RWPE2 (cell line): ENCODE measurements at regions not wholly inside any gene's neighbourhood (a gene's known extent, or its start where the extent isn't known, plus 50 kb on each side); places are given as distances from the start of the nearest gene placed in this dataset.

Experiments used
- ATAC-seq: fragments of 200-7000 bp; cut with Tn5 transposase; 3 replicates; pipeline ENCODE4 v1.9.1; 2021; ENCODE audit warnings: low read depth
- DNase-seq: peaks from one replicate; pipeline ENCODE4 v3.0.0-alpha.2; 2020; ENCODE audit warnings: low spot score
- H3K27ac ChIP-seq: fragments of 450-650 bp; 2 replicates; pipeline ENCODE4 v1.5.1; 2017; ENCODE audit warnings: mild to moderate bottlenecking; ENCODE audit not compliant: poor library complexity, severe bottlenecking
- H3K27me3 ChIP-seq: fragments of 250-450 bp; sonication (Bioruptor Pico); 2 replicates; pipeline ENCODE4 v1.5.1; 2021; ENCODE audit warnings: mild to moderate bottlenecking, moderate library complexity; ENCODE audit not compliant: insufficient read depth, poor library complexity, severe bottlenecking
- H3K36me3 ChIP-seq: fragments of 250-450 bp; sonication (Bioruptor Pico); 2 replicates; pipeline ENCODE4 v1.5.1; 2020; ENCODE audit warnings: low read depth, mild to moderate bottlenecking, moderate library complexity
- H3K4me1 ChIP-seq: fragments of 250-450 bp; sonication (Bioruptor Pico); 2 replicates; pipeline ENCODE4 v1.5.1; 2021; ENCODE audit warnings: mild to moderate bottlenecking, moderate library complexity; ENCODE audit not compliant: insufficient read depth, poor library complexity, severe bottlenecking
- H3K4me3 ChIP-seq: fragments of 250-450 bp; sonication (Bioruptor Pico); 2 replicates; pipeline ENCODE4 v1.5.1; 2021; ENCODE audit warnings: mild to moderate bottlenecking, moderate library complexity; ENCODE audit not compliant: severe bottlenecking
- H3K9me3 ChIP-seq: fragments of 250-450 bp; sonication (Bioruptor Pico); 2 replicates; pipeline ENCODE4 v1.5.1; 2021; ENCODE audit warnings: mild to moderate bottlenecking, moderate library complexity; ENCODE audit not compliant: severe bottlenecking
- TF ChIP-seq, protein P1 (sequence below): fragments of 450-650 bp; IDR thresholded peaks from one replicate; pipeline ENCODE4 v1.5.1; 2017; ENCODE audit warnings: mild to moderate bottlenecking, moderate library complexity; ENCODE audit not compliant: poor library complexity, severe bottlenecking

DNA sequence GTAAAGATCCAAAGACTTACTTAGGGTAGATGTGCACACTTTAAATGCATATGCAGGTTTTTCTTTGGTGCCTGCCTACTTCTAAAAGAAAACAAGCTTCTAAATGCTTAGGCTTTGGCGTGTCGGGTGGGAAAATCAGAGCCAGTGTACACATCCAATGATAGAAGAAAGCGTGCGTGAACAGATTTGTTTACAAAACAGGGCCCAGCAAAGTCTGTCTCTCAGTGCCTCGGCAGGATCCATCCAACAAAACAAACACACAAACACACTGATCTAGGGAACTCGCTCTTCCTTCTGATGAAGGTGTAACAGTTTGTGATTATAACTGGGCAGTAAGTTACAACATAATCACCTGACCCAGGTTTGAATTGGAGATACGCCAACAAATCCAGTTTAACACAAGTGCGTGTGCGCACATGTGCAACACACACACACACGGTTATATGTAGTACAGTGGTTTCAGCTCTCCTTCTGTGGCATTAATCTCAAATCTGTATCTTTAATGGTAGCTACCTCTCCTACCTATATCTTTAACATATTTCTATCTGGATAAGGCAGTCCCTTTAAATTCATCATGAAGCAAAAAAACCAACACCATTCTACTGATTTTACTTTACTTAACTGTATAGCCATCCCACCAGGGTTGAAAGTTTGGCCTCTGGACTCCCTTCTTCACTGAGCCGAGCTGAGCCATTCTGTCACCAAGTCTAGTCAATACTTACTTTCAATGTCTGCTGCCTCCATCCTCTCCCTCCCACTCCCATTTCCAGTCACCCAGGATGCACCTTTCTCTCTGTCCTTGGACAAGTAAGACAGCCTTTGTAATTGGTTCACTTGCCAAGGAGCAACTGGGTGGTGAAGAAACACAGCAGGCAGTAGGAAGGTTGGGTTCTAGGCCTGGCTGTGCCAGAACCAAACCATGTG, 184.4 kb upstream of the KLF14 start:
- peaks cover 9% of the 10 kb centered on the region for H3K36me3 ChIP-seq
- H3K27ac ChIP-seq = peak overlapping the region; percentile 100
- no peak for DNase-seq
- no peak for ATAC-seq
- no peak overlapping the region for H3K4me3 ChIP-seq
- H3K4me1 ChIP-seq = peaks cover 60% of the 10 kb centered on the region
- no peaks in the 10 kb centered on the region for H3K9me3 ChIP-seq
- H3K27me3 ChIP-seq = no peaks in the 10 kb centered on the region
- TF ChIP-seq, protein P1, sequence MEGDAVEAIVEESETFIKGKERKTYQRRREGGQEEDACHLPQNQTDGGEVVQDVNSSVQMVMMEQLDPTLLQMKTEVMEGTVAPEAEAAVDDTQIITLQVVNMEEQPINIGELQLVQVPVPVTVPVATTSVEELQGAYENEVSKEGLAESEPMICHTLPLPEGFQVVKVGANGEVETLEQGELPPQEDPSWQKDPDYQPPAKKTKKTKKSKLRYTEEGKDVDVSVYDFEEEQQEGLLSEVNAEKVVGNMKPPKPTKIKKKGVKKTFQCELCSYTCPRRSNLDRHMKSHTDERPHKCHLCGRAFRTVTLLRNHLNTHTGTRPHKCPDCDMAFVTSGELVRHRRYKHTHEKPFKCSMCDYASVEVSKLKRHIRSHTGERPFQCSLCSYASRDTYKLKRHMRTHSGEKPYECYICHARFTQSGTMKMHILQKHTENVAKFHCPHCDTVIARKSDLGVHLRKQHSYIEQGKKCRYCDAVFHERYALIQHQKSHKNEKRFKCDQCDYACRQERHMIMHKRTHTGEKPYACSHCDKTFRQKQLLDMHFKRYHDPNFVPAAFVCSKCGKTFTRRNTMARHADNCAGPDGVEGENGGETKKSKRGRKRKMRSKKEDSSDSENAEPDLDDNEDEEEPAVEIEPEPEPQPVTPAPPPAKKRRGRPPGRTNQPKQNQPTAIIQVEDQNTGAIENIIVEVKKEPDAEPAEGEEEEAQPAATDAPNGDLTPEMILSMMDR = no peak

DNA sequence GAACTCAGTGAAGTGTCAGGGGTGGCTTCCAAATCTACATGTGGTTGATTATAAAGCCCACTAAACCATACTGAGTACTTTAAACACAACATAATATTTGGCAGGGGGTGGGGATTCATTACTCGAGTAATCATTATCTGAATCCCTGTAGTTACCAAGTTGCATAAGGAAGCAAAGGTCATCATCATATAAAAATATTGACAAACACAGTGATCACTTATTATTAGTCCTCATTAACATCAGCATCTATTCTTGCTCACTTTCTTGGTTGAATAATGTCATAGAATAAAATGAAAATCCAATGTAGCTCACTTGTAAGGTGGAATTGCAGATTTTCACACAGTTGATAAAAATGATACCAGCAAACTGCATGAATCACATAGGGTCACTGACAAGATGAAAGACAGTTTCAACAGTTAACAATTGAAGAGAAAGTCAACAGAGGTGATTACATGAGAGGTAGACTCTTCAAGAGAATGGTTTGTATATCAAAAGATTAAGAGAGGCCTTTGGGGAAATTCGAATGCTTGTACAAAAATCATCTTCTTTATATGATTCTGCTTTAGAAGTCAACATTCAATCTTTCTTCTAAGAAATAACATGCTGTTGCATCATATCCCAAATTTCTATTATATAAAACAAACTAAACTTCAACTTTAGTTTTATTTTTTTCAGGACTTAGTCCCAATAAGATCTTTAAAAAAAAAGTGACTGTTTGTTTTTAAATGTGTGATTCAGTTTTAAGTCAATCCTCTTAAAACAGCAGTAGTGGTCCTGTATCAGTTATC, 185.5 kb upstream of the KLF14 start:
- H3K27ac ChIP-seq = peak overlapping the region; percentile 100
- TF ChIP-seq, protein P1 = no peak
- DNase-seq (no peak), ATAC-seq (no peak)
- peaks cover 12% of the 10 kb centered on the region for H3K36me3 ChIP-seq
- no peak overlapping the region for H3K4me3 ChIP-seq
- H3K9me3 ChIP-seq = no peaks in the 10 kb centered on the region
- no peaks in the 10 kb centered on the region for H3K27me3 ChIP-seq
- H3K4me1 ChIP-seq = peaks cover 51% of the 10 kb centered on the region

DNA sequence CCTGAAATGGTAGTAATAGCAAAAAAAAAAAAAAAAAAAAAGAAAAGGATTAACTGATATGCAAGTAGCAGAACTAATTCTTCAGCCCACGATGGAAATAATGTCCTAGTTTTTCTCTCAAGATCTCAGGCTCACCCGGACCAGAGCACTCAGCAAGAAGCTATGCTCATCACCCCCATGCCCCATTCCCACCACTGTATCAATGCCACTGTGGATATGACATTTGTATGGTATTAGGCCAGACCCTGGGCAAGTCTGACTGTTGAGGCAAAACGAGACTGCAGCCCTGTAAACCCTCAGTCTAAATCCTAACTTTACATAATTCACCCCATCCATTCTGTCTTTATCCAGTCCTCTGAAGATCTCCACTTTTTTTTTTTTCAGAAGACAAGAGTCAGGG, 186.1 kb upstream of the KLF14 start:
- Histone ChIP-seq H3K4me1 (peaks cover 45% of the 10 kb centered on the region), H3K27me3 (no peaks in the 10 kb centered on the region), H3K27ac (peak overlapping the region; percentile 100), H3K4me3 (no peak overlapping the region), H3K9me3 (no peaks in the 10 kb centered on the region), H3K36me3 (peaks cover 12% of the 10 kb centered on the region)
- no peak for DNase-seq
- TF ChIP-seq, protein P1 = no peak
- no peak for ATAC-seq

DNA sequence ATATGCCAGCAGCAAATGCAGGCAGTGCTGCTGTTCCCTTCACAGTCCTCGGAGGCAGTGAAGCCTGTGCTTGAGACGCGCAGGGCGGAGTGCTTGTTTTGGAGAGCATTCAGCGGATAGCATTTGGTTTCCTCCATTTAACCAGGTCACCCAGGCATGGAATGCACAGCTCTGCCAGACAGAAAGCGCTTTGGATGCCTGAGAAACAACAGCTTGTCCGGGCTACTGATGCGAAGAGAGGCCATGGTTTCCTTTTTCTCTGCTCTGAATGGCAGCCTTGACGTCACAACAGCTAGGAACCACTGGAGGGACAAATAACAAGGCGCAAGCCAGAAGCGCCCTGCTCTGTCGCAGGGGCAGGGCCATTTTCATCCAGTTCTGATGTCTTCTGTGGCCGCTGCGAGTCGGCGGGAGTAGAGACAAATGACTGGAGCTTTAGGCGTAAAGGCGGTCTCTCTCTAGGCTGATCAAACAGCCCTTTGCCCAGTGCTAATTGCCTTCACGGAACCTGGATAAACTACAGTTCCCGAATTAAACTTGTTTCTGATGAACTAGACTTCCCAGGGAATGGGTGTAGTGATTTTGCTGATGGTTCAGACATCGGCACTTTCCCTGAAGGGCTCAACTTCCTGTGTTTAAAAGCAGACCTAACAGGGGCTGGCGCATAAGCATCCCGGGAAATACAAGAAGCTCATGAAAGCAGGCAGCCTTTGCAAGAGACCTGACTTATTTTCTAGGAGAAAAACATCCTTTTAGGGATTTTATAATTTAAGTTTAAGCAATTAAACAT, 187.6 kb upstream of the KLF14 start:
- Histone ChIP-seq H3K4me1 (peaks cover 30% of the 10 kb centered on the region), H3K27ac (peak overlapping the region; percentile 100), H3K9me3 (no peaks in the 10 kb centered on the region), H3K36me3 (peaks cover 7% of the 10 kb centered on the region), H3K27me3 (no peaks in the 10 kb centered on the region), H3K4me3 (no peak overlapping the region)
- TF ChIP-seq, protein P1 = no peak
- DNase-seq (no peak), ATAC-seq (no peak)
